Calu3 (cell line): ENCODE measurements at regions not wholly inside any gene's neighbourhood (a gene's known extent, or its start where the extent isn't known, plus 50 kb on each side); places are given as distances from the start of the nearest gene placed in this dataset.

Experiments
- BruUV-seq: library from RNA; stranded (reverse); fragments of 400-500 nt; replicated peaks from 2 replicates; lab custom pipeline; 2021; lab: Mats Ljungman, UMichigan
- CTCF ChIA-PET: fragments of 300-600 bp; sonication (Branson Sonifier 250); formaldehyde crosslinking; loops from one replicate; lab custom pipeline; 2022; ENCODE audit warnings: antibody characterized with exemption; lab: Charles Lee
- DNase-seq: peaks from one replicate; pipeline ENCODE4 v3.0.0; 2022
- H3K27ac Mint-ChIP-seq: one replicate; pipeline ENCODE4 v1.8.0; 2022; ENCODE audit warnings: mixed read lengths; ENCODE audit not compliant: unreplicated experiment
- H3K27me3 Mint-ChIP-seq: one replicate; pipeline ENCODE4 v1.8.0; 2022; ENCODE audit warnings: mixed read lengths; ENCODE audit not compliant: unreplicated experiment
- H3K36me3 Mint-ChIP-seq: one replicate; pipeline ENCODE4 v1.8.0; 2022; ENCODE audit warnings: mild to moderate bottlenecking, moderate library complexity, mixed read lengths; ENCODE audit not compliant: insufficient read depth, unreplicated experiment
- H3K4me1 Mint-ChIP-seq: one replicate; pipeline ENCODE4 v1.8.0; 2022; ENCODE audit warnings: mild to moderate bottlenecking, low read depth, mixed read lengths; ENCODE audit not compliant: unreplicated experiment
- H3K4me3 Mint-ChIP-seq: one replicate; pipeline ENCODE4 v1.8.0; 2022; ENCODE audit warnings: mild to moderate bottlenecking, low read depth, moderate library complexity, mixed read lengths; ENCODE audit not compliant: unreplicated experiment
- H3K9me3 Mint-ChIP-seq: one replicate; pipeline ENCODE4 v1.8.0; 2022; ENCODE audit warnings: low read depth, mixed read lengths; ENCODE audit not compliant: unreplicated experiment
- intact Hi-C: fragments of 100-400 bp; cut with micrococcal nuclease; formaldehyde crosslinking; loops from one replicate; pipeline ENCODE4 v1.10.0; 2022; ENCODE audit not compliant: unreplicated experiment
- TF ChIP-seq, protein P1 (sequence below): fragments of 200-600 bp; IDR thresholded peaks from one replicate; pipeline ENCODE4 v1.8.0; 2022; ENCODE audit warnings: antibody characterized with exemption; ENCODE audit not compliant: unreplicated experiment

DNA sequence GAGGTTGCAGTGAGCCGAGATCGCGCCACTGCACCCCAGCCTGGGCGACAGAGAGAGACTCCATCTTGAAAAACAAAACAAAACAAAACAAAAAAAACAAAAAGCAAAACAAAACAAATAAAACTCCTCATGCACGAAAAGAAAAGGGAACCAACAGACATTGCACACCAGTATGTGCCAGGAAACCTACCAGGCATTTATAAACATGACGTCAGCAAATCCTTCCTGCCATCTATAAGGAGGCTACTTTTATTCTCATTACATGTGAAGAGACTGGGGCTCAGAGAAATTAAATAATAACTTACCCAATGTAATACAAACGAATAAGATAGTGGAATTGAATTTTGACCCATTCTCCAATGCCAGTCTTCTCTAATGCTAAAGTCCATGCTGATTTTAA is 197.2 kb downstream of the NUFIP1 start:
- Mint-ChIP-seq H3K4me1 (no peaks in the 10 kb centered on the region), H3K9me3 (no peaks in the 10 kb centered on the region), H3K4me3 (no peak overlapping the region), H3K27me3 (no peaks in the 10 kb centered on the region), H3K36me3 (no peaks in the 10 kb centered on the region), H3K27ac (no peak overlapping the region)
- CTCF ChIA-PET: no interaction called here
- intact Hi-C loops: no loop called here
- DNase-seq: no peak
- TF ChIP-seq, protein P1, sequence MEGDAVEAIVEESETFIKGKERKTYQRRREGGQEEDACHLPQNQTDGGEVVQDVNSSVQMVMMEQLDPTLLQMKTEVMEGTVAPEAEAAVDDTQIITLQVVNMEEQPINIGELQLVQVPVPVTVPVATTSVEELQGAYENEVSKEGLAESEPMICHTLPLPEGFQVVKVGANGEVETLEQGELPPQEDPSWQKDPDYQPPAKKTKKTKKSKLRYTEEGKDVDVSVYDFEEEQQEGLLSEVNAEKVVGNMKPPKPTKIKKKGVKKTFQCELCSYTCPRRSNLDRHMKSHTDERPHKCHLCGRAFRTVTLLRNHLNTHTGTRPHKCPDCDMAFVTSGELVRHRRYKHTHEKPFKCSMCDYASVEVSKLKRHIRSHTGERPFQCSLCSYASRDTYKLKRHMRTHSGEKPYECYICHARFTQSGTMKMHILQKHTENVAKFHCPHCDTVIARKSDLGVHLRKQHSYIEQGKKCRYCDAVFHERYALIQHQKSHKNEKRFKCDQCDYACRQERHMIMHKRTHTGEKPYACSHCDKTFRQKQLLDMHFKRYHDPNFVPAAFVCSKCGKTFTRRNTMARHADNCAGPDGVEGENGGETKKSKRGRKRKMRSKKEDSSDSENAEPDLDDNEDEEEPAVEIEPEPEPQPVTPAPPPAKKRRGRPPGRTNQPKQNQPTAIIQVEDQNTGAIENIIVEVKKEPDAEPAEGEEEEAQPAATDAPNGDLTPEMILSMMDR: no peak
- BruUV-seq: no TSS peak

DNA sequence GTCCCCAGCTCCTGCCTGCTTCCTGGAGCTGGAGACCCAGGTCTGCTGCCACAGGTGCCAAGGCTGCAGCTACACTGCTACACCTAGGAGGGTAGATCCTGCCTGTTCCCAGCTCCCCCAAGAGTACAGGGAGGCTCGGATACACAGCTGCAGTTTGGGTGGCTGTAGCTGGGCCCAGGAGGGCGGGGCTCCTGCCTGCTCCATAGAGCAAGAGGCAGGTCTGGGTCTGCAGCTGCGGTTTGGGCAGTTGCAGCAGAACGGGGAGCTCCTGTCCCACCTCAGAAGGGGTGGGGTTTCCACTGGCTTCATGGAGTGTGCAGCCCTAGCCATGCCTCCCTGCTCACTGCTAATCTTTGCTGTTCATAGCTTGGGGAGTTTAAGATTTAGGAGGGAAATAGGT is 199.0 kb downstream of the NUFIP1 start:
- H3K27ac Mint-ChIP-seq: no peak overlapping the region
- no peak overlapping the region for H3K4me3 Mint-ChIP-seq
- CTCF ChIA-PET: interaction anchor here (0.6 kb wide), 1 partner anchor 520 kb away, joined by 4 read pairs; no protein-coding TSS in a partner anchor
- H3K4me1 Mint-ChIP-seq: no peaks in the 10 kb centered on the region
- H3K9me3 Mint-ChIP-seq: no peaks in the 10 kb centered on the region
- intact Hi-C loops: no loop called here
- DNase-seq: no peak
- BruUV-seq: no TSS peak
- H3K36me3 Mint-ChIP-seq: no peaks in the 10 kb centered on the region
- H3K27me3 Mint-ChIP-seq: no peaks in the 10 kb centered on the region
- TF ChIP-seq, protein P1: no peak

DNA sequence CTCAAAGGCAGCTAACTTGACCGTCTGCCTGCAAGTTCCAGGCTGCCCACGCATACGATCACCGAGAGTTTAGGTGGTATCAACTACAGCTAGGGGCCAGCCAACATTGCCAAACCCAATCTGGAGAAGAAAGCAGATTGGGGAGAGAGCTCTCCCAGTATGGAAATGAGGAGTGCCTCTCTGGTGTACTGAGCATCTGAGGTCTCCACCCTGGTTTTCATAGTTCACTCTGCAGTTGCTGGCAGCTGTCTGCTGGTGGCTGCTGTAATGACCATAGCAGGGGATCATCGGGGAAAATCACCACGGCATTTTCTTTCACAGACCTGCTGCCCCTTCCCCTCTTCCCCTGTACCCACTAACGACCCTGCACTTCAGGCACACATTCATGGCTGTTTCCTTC is 201.7 kb downstream of the NUFIP1 start:
- no peaks in the 10 kb centered on the region for H3K9me3 Mint-ChIP-seq
- CTCF ChIA-PET: no interaction called here
- H3K27me3 Mint-ChIP-seq: no peaks in the 10 kb centered on the region
- H3K27ac Mint-ChIP-seq: no peak overlapping the region
- no peaks in the 10 kb centered on the region for H3K4me1 Mint-ChIP-seq
- no peaks in the 10 kb centered on the region for H3K36me3 Mint-ChIP-seq
- BruUV-seq: no TSS peak
- intact Hi-C loops: no loop called here
- TF ChIP-seq, protein P1: no peak
- no peak overlapping the region for H3K4me3 Mint-ChIP-seq
- DNase-seq: no peak

DNA sequence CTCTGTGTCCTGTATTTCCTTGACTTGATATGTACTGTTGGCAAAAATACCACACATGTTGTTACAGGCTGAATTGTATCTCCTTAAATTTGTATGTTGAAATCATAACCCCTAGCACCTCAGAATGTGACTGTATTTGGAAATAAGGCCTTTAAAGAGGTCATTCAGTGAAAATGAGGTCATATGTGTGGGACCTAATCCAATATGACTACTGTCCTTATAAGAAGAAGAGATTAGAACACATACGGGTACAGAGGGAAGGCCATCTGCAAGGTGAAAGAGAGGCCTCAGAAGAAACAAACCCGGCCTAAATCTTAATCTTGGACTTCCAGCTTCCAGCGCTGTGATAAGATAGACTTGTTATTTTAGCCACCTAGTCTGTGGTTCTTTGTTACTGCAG is 202.5 kb downstream of the NUFIP1 start:
- H3K27ac Mint-ChIP-seq: no peak overlapping the region
- no peaks in the 10 kb centered on the region for H3K27me3 Mint-ChIP-seq
- no peak overlapping the region for H3K4me3 Mint-ChIP-seq
- intact Hi-C loops: no loop called here
- no peaks in the 10 kb centered on the region for H3K36me3 Mint-ChIP-seq
- BruUV-seq: no TSS peak
- CTCF ChIA-PET: no interaction called here
- no peak for DNase-seq
- TF ChIP-seq, protein P1: no peak
- H3K4me1 Mint-ChIP-seq: no peaks in the 10 kb centered on the region
- no peaks in the 10 kb centered on the region for H3K9me3 Mint-ChIP-seq

DNA sequence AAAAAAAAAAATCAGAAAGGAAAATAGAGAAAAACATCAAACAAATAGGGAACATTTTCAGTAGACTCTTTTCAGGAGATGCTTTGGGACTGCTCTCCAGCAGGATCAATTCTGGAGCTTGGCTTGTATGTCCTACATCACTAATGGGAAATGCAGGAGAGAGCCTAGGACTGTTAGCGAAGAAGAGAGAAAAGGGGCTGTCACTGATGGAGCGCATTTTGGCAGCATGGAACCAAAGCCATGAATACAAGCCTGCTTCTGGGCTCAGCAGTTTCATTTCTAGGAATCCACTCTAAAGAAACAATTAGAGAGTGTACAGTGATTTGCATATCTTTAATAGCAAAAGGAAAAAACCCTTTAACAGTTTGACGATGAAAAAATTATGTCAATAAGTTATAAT is 203.9 kb downstream of the NUFIP1 start:
- no peak for DNase-seq
- H3K4me1 Mint-ChIP-seq: no peaks in the 10 kb centered on the region
- CTCF ChIA-PET: no interaction called here
- intact Hi-C loops: no loop called here
- H3K27ac Mint-ChIP-seq: no peak overlapping the region
- TF ChIP-seq, protein P1: no peak
- no TSS peak for BruUV-seq
- H3K4me3 Mint-ChIP-seq: no peak overlapping the region
- no peaks in the 10 kb centered on the region for H3K9me3 Mint-ChIP-seq
- no peaks in the 10 kb centered on the region for H3K27me3 Mint-ChIP-seq
- no peaks in the 10 kb centered on the region for H3K36me3 Mint-ChIP-seq
